ENCODE measurements at regions not wholly inside any gene's neighbourhood (a gene's known extent, or its start where the extent isn't known, plus 50 kb on each side); places are given as distances from the start of the nearest gene placed in this dataset.

DNA sequence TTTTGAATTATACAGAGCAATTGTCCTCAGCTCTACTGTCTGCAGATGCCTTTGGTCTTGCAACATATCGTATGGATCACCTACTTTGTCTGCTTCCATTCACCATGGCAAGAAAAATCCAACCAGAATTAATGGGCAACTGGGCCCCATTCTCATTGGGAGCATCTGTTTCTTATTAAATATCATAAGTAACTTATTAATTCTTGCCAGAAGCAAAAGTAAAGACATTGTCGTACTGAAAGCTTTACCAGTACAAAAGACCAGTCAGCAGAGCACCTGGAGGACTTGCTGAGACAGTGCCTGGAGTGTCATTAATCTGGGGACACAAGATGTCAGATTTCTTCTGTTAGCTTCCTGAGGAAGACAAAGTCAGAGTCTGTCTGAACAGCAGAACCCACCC is 404.5 kb downstream of the INHBA start:
- no peaks in the 10 kb centered on the region for H3K9me3 ChIP-seq (ENCODE audit: control insufficient read depth in 2 of 2, insufficient read depth in 1 of 2, low read depth in 1 of 2, low read length in 1 of 2)
- FAIRE-seq: no peak
- 26 to 67% (median 34%) methylated on average over 2 of the region's 2 CpGs for WGBS, 3 donors
- H3K4me1 ChIP-seq (ENCODE audit: control insufficient read depth in 3 of 3, insufficient read depth in 2 of 3, low read depth in 1 of 3, low read length in 2 of 3): no peaks in the 10 kb centered on the region
- H3K27ac ChIP-seq (ENCODE audit: low read depth in 1 of 3, low read length in 2 of 3): no peak overlapping the region
- DNase-seq: no peak
- no peak overlapping the region for H3K4me3 ChIP-seq (ENCODE audit: low read depth in 1 of 3, low read length in 3 of 3)
- H3K36me3 ChIP-seq (ENCODE audit: control insufficient read depth in 3 of 3, insufficient read depth in 2 of 3, low read depth in 1 of 3, low read length in 3 of 3): no peaks in the 10 kb centered on the region
- H3K27me3 ChIP-seq (ENCODE audit: control insufficient read depth in 3 of 3, insufficient read depth in 3 of 3, low read length in 3 of 3): no peaks in the 10 kb centered on the region

DNA sequence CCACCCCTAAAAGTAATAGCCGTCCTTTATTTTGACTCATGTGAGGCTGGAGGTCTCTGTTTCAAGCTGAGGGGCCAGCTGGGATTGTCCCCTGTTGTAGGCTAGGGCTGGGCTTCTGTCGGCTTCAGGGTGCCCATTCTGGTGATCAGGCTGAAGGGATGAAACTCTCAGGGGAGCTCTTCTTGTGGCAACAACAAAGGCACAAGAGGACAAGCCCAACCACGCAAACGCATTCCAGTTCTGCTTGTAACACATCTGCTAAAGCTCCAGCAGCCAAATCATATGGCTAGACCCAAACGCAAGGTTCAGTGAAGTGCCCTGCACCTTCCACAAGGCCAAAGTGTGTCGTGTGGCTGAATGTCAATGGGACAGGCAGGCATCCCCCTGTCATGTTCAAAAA is 405.7 kb downstream of the INHBA start:
- DNase-seq: no peak

DNA sequence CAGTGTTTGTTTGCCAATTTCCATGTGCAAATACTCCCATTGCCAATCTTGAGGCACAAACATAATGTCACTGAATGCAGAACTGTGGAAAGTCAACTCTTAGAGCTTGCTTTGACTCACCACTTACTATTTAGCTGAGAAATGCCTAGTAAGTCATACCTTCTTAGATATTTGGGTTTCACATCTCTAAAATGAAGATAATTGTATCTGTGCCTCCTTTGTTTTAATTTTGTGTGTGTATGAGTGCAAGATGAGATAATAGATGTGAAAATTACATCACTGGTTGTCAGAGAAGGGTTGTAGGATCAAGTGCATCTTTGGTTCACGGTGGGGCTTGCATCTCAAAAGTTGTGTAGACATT is 407.5 kb downstream of the INHBA start:
- Histone ChIP-seq H3K4me3 (ENCODE audit: low read depth in 1 of 3, low read length in 3 of 3) (no peak overlapping the region), H3K9me3 (ENCODE audit: control insufficient read depth in 2 of 2, insufficient read depth in 1 of 2, low read depth in 1 of 2, low read length in 1 of 2) (no peaks in the 10 kb centered on the region), H3K4me1 (ENCODE audit: control insufficient read depth in 3 of 3, insufficient read depth in 2 of 3, low read depth in 1 of 3, low read length in 2 of 3) (no peaks in the 10 kb centered on the region), H3K36me3 (ENCODE audit: control insufficient read depth in 3 of 3, insufficient read depth in 2 of 3, low read depth in 1 of 3, low read length in 3 of 3) (no peaks in the 10 kb centered on the region), H3K27ac (ENCODE audit: low read depth in 1 of 3, low read length in 2 of 3) (no peak overlapping the region), H3K27me3 (ENCODE audit: control insufficient read depth in 3 of 3, insufficient read depth in 3 of 3, low read length in 3 of 3) (no peaks in the 10 kb centered on the region)
- no peak for DNase-seq
- no peak for FAIRE-seq
- WGBS, 3 donors: 67 to 88% (median 87%) methylated on average over 1 of the region's 1 CpG

More for the DNA sequence above, 405.7 kb downstream of the INHBA start:
- no peak for FAIRE-seq
- Histone ChIP-seq H3K4me3 (ENCODE audit: low read depth in 1 of 3, low read length in 3 of 3) (no peak overlapping the region), H3K4me1 (ENCODE audit: control insufficient read depth in 3 of 3, insufficient read depth in 2 of 3, low read depth in 1 of 3, low read length in 2 of 3) (no peaks in the 10 kb centered on the region), H3K27me3 (ENCODE audit: control insufficient read depth in 3 of 3, insufficient read depth in 3 of 3, low read length in 3 of 3) (no peaks in the 10 kb centered on the region), H3K27ac (ENCODE audit: low read depth in 1 of 3, low read length in 2 of 3) (no peak overlapping the region), H3K9me3 (ENCODE audit: control insufficient read depth in 2 of 2, insufficient read depth in 1 of 2, low read depth in 1 of 2, low read length in 1 of 2) (no peaks in the 10 kb centered on the region), H3K36me3 (ENCODE audit: control insufficient read depth in 3 of 3, insufficient read depth in 2 of 3, low read depth in 1 of 3, low read length in 3 of 3) (no peaks in the 10 kb centered on the region)
- WGBS, 3 donors: 82 to 83% (median 82%) methylated on average over 6 of the region's 6 CpGs

DNA sequence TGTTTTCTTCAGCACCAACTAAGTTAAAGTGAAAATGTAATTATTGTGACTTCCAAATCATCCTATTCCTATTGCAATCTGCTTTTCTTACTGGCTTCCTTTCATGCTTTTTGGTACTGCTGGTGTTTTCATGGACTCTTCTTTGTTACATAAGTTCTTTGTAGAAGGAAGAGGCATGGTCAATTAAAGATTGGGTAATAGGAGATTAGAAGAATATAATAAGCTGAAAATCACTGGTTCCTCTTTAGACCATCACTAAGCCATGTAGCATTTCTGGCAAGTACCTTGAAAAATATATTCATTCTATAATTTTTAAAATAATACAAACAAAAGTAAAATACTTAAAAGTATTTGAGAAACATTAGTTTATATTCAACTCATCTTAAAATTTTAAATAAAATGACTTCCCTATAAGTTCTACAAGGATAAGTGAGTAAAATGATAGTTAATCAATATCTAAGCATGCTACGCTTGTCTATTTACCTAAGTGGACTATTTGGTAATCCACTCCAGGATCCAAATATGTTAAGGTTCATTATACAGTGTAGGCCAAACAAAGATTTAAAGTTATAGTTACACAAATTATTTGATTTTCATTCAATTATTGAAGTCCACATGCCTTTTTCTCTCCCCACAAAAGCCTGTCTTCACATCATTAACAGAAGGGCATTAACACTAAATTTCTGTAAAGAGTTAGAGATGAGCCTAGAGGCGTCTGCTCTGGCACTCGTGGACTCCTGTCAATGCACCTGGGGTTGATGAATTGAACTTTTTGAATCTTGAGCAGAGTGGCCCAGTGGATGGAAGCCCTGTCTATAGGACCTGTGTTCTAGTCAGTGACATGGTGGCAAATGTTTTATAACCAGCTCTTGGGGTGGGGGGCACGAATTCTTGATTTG is 408.1 kb downstream of the INHBA start:
- no peaks in the 10 kb centered on the region for H3K9me3 ChIP-seq (ENCODE audit: control insufficient read depth in 2 of 2, insufficient read depth in 1 of 2, low read depth in 1 of 2, low read length in 1 of 2)
- no peak overlapping the region for H3K27ac ChIP-seq (ENCODE audit: low read depth in 1 of 3, low read length in 2 of 3)
- H3K36me3 ChIP-seq (ENCODE audit: control insufficient read depth in 3 of 3, insufficient read depth in 2 of 3, low read depth in 1 of 3, low read length in 3 of 3): no peaks in the 10 kb centered on the region
- DNase-seq (no peak), FAIRE-seq (no peak)
- 65 to 71% (median 65%) methylated on average over 4 of the region's 4 CpGs for WGBS, 3 donors
- H3K4me3 ChIP-seq (ENCODE audit: low read depth in 1 of 3, low read length in 3 of 3): no peak overlapping the region
- H3K4me1 ChIP-seq (ENCODE audit: control insufficient read depth in 3 of 3, insufficient read depth in 2 of 3, low read depth in 1 of 3, low read length in 2 of 3): no peaks in the 10 kb centered on the region
- no peaks in the 10 kb centered on the region for H3K27me3 ChIP-seq (ENCODE audit: control insufficient read depth in 3 of 3, insufficient read depth in 3 of 3, low read length in 3 of 3)

DNA sequence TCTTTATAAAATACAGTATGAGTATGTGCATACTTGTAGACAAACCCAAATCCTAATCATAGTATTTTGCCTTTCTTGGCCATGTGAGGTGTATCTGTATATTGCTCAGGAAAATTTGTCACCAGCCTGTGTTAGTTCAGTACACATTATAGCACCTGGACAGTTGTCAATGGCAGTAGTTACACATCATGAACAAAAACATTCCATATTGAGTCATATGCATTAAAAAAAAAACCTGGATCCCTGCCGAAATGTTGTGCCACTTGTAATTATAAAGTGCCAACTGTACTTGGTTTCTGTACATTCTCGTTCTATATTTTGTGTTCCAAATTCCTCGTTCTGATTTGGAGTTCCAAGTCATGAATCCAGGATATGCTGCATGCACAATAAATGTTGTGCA is 410.4 kb downstream of the INHBA start:
- WGBS, 3 donors: 81 to 93% (median 87%) methylated on average over 3 of the region's 3 CpGs
- FAIRE-seq (no peak), DNase-seq (no peak)
- no peaks in the 10 kb centered on the region for H3K9me3 ChIP-seq (ENCODE audit: control insufficient read depth in 2 of 2, insufficient read depth in 1 of 2, low read depth in 1 of 2, low read length in 1 of 2)
- no peak overlapping the region for H3K27ac ChIP-seq (ENCODE audit: low read depth in 1 of 3, low read length in 2 of 3)
- no peaks in the 10 kb centered on the region for H3K27me3 ChIP-seq (ENCODE audit: control insufficient read depth in 3 of 3, insufficient read depth in 3 of 3, low read length in 3 of 3)
- H3K36me3 ChIP-seq (ENCODE audit: control insufficient read depth in 3 of 3, insufficient read depth in 2 of 3, low read depth in 1 of 3, low read length in 3 of 3): no peaks in the 10 kb centered on the region
- H3K4me1 ChIP-seq (ENCODE audit: control insufficient read depth in 3 of 3, insufficient read depth in 2 of 3, low read depth in 1 of 3, low read length in 2 of 3): no peaks in the 10 kb centered on the region
- no peak overlapping the region for H3K4me3 ChIP-seq (ENCODE audit: low read depth in 1 of 3, low read length in 3 of 3)

DNA sequence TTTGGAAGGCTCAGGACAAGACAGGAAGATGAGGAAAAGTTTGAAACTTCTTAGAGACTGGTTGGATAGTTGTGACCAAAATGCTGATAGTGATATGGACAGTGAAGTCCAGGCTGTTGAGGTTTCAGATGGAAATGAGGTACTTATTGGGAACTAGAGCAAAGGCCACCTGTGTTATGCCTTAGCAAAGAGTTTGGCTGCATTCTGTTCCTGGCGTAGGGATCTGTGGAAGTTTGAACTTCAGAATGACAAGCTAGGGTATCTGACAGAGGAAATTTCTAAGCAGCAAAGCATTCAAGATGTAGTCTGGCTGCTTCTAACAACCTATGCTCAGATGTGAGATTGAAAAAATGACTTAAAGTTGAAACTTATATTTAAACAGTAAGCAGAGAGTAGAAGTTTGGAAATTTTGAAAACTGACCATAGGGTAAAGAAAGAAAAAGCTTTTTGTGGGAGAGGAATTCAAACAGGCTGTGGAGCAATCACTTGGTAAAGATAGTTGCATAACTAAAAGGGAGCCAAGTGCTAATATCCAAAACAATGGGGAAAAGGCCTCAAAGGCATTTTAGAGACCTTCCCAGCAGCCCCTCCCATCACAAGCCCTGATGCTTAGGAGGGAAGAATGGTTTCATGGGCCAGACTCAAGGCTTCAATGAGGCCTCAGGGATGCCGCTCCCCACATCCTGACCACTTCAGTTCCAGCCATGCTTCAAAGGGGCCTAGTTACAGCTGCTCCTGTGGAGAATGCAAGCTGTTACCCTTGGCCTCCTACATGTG is 415.1 kb downstream of the INHBA start:
- no peak overlapping the region for H3K27ac ChIP-seq (ENCODE audit: low read depth in 1 of 3, low read length in 2 of 3)
- FAIRE-seq: no peak

DNA sequence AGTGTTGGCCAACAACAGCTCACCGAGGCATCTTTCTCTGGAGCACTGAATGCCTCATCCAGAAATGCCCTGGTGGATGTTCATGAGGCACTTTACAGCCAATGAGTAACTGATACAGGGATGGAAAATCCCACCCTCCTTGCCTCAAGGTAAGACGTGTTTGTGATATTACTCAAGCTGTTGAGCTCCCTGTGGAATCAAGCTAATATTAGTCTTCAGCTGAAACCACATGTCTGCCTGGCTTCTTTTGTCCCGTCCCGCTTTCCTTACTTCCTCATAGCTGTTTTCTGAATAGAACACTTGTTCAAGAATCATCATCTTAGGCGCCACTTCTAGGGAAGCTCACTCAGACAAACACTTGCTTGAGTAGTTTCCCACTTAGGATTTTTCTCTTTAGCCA is 422.4 kb downstream of the INHBA start:
- no peak overlapping the region for H3K27ac ChIP-seq (ENCODE audit: low read depth in 1 of 3, low read length in 2 of 3)
- no peaks in the 10 kb centered on the region for H3K36me3 ChIP-seq (ENCODE audit: control insufficient read depth in 3 of 3, insufficient read depth in 2 of 3, low read depth in 1 of 3, low read length in 3 of 3)
- 67 to 87% (median 81%) methylated on average over 5 of the region's 5 CpGs for WGBS, 3 donors
- H3K9me3 ChIP-seq (ENCODE audit: control insufficient read depth in 2 of 2, insufficient read depth in 1 of 2, low read depth in 1 of 2, low read length in 1 of 2): no peaks in the 10 kb centered on the region
- DNase-seq: no peak
- H3K4me3 ChIP-seq (ENCODE audit: low read depth in 1 of 3, low read length in 3 of 3): no peak overlapping the region
- no peaks in the 10 kb centered on the region for H3K27me3 ChIP-seq (ENCODE audit: control insufficient read depth in 3 of 3, insufficient read depth in 3 of 3, low read length in 3 of 3)
- no peak for FAIRE-seq
- H3K4me1 ChIP-seq (ENCODE audit: control insufficient read depth in 3 of 3, insufficient read depth in 2 of 3, low read depth in 1 of 3, low read length in 2 of 3): no peaks in the 10 kb centered on the region

More for the DNA sequence above, 415.1 kb downstream of the INHBA start:
- 89 to 94% (median 91%) methylated on average over 2 of the region's 2 CpGs for WGBS, 3 donors
- DNase-seq: no peak
- no peaks in the 10 kb centered on the region for H3K9me3 ChIP-seq (ENCODE audit: control insufficient read depth in 2 of 2, insufficient read depth in 1 of 2, low read depth in 1 of 2, low read length in 1 of 2)
- H3K4me1 ChIP-seq (ENCODE audit: control insufficient read depth in 3 of 3, insufficient read depth in 2 of 3, low read depth in 1 of 3, low read length in 2 of 3): no peaks in the 10 kb centered on the region
- H3K4me3 ChIP-seq (ENCODE audit: low read depth in 1 of 3, low read length in 3 of 3): no peak overlapping the region
- H3K36me3 ChIP-seq (ENCODE audit: control insufficient read depth in 3 of 3, insufficient read depth in 2 of 3, low read depth in 1 of 3, low read length in 3 of 3): no peaks in the 10 kb centered on the region
- no peaks in the 10 kb centered on the region for H3K27me3 ChIP-seq (ENCODE audit: control insufficient read depth in 3 of 3, insufficient read depth in 3 of 3, low read length in 3 of 3)

DNA sequence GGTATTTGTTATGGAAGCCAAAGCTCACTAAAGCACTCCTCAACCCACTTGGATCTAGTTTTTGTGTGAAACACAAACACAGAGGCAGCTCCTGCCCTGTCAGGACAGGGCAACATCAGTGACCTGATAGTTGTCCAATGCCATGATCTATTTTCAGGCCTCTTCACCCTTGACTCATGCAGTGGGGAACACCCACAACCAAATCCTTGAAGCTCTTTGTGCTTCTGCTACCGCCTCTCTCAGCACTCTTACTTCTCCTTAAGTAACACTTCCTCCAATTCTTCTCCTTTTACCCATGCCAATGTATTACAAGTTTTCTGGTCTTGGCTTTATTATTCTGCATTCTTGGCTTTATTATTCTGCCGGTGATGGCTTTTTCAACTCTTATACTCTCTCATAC is 425.3 kb downstream of the INHBA start:
- Histone ChIP-seq H3K4me1 (ENCODE audit: control insufficient read depth in 3 of 3, insufficient read depth in 2 of 3, low read depth in 1 of 3, low read length in 2 of 3) (no peaks in the 10 kb centered on the region), H3K27me3 (ENCODE audit: control insufficient read depth in 3 of 3, insufficient read depth in 3 of 3, low read length in 3 of 3) (no peaks in the 10 kb centered on the region), H3K4me3 (ENCODE audit: low read depth in 1 of 3, low read length in 3 of 3) (no peak overlapping the region), H3K36me3 (ENCODE audit: control insufficient read depth in 3 of 3, insufficient read depth in 2 of 3, low read depth in 1 of 3, low read length in 3 of 3) (no peaks in the 10 kb centered on the region), H3K9me3 (ENCODE audit: control insufficient read depth in 2 of 2, insufficient read depth in 1 of 2, low read depth in 1 of 2, low read length in 1 of 2) (no peaks in the 10 kb centered on the region), H3K27ac (ENCODE audit: low read depth in 1 of 3, low read length in 2 of 3) (no peak overlapping the region)
- 79 to 94% (median 91%) methylated on average over 2 of the region's 2 CpGs for WGBS, 3 donors
- DNase-seq (no peak), FAIRE-seq (no peak)
